PFSK-1 (cell line): ENCODE measurements at regions not wholly inside any gene's neighbourhood (a gene's known extent, or its start where the extent isn't known, plus 50 kb on each side); places are given as distances from the start of the nearest gene placed in this dataset.

ENCODE experiments used
- FOXP2 ChIP-seq: optimal IDR thresholded peaks from 2 replicates; pipeline ENCODE3; 2011; ENCODE audit warnings: borderline replicate concordance, control low read depth, inconsistent platforms; ENCODE audit not compliant: insufficient read depth; ENCODE audit errors: extremely low read length, extremely low read depth
- POLR2AphosphoS5 ChIP-seq: IDR thresholded peaks from 2 replicates; pipeline ENCODE4 v1.6.1; 2012; ENCODE audit warnings: low read depth, mild to moderate bottlenecking, control low read depth, low read length, moderate library complexity
- REST ChIP-seq, 2 experiments: IDR thresholded peaks; 2 replicates each; pipeline versions ENCODE4 v1.6.1 to v1.8.0; 2011 to 2012; ENCODE audit warnings: low read depth in 2 of 2, low read length in 2 of 2, control low read depth in 1 of 2, inconsistent platforms in 1 of 2, mild to moderate bottlenecking in 1 of 2, moderate library complexity in 1 of 2; ENCODE audit not compliant: insufficient read depth in 1 of 2
- SIN3A ChIP-seq: IDR thresholded peaks from 2 replicates; pipeline ENCODE4 v1.6.1; 2012; ENCODE audit warnings: mild to moderate bottlenecking, low read length, moderate library complexity, borderline replicate concordance; ENCODE audit not compliant: insufficient read depth
- TAF1 ChIP-seq: IDR thresholded peaks from 2 replicates; pipeline ENCODE4 v1.6.1; 2012; ENCODE audit warnings: low read length, control low read depth, borderline replicate concordance; ENCODE audit not compliant: insufficient read depth

GRCh38 chr10:130775311-130775710, 536.2 kb downstream of the TCERG1L start:
- TF ChIP-seq SIN3A (no peak), POLR2AphosphoS5 (no peak), TAF1 (no peak), REST (IDR thresholded peaks at IDR 0.05; ENCODE audit: insufficient read depth in 1 of 2, low read depth in 2 of 2, low read length in 2 of 2) (no peak), FOXP2 (no peak)
